C4-2B (cell line): ENCODE measurements at regions not wholly inside any gene's neighbourhood (a gene's known extent, or its start where the extent isn't known, plus 50 kb on each side); places are given as distances from the start of the nearest gene placed in this dataset.

Experiments used
- CTCF ChIP-seq: fragments of 450-650 bp; conservative IDR thresholded peaks from 2 replicates; pipeline ENCODE4 v1.5.1; 2017; ENCODE audit warnings: mild to moderate bottlenecking
- ZFX ChIP-seq: fragments of 450-650 bp; IDR thresholded peaks from 2 replicates; pipeline ENCODE4 v1.6.1; 2017

GRCh38 chr4:185936650-185937376 lies 124.8 kb upstream of the SORBS2 start:
- TF ChIP-seq CTCF (no peak), ZFX (no peak)
